Activated effector memory CD4-positive, alpha-beta T cell treated with anti-CD3 and anti-CD28 coated beads, Interleukin-2, amount 50 U/mL, for 16 hours (primary cell): ENCODE measurements at regions not wholly inside any gene's neighbourhood (a gene's known extent, or its start where the extent isn't known, plus 50 kb on each side); places are given as distances from the start of the nearest gene placed in this dataset.

Experiments
- DNase-seq: peaks from one replicate; pipeline ENCODE4 v3.0.0-alpha.2; 2020

GRCh38 chr20:24165301-24166122 lies 176.9 kb upstream of the GGTLC1 start:
- no peak for DNase-seq

- no peak for DNase-seq
Observed at GRCh38 chr20:24164360-24164759, 175.8 kb upstream of the GGTLC1 start.

GRCh38 chr20:24163506-24163905 lies 174.9 kb upstream of the GGTLC1 start:
- DNase-seq: no peak

- no peak for DNase-seq
Observed at GRCh38 chr20:24160563-24161281, 172.1 kb upstream of the GGTLC1 start.

GRCh38 chr20:24158281-24158680 lies 169.7 kb upstream of the GGTLC1 start:
- DNase-seq: no peak

GRCh38 chr20:24157213-24157612 lies 168.6 kb upstream of the GGTLC1 start:
- DNase-seq: no peak

GRCh38 chr20:24153101-24154040 lies 164.8 kb upstream of the GGTLC1 start:
- no peak for DNase-seq

GRCh38 chr20:24151621-24152294 lies 163.2 kb upstream of the GGTLC1 start:
- DNase-seq: no peak

- no peak for DNase-seq
Observed at GRCh38 chr20:24150406-24150805, 161.8 kb upstream of the GGTLC1 start.

- no peak for DNase-seq
Observed at GRCh38 chr20:24149881-24150307, 161.3 kb upstream of the GGTLC1 start.

- no peak for DNase-seq
Observed at GRCh38 chr20:24149175-24149574, 160.6 kb upstream of the GGTLC1 start.

- DNase-seq: no peak
Observed at GRCh38 chr20:24148372-24148771, 159.8 kb upstream of the GGTLC1 start.

- DNase-seq: no peak
Observed at GRCh38 chr20:24147961-24148360, 159.4 kb upstream of the GGTLC1 start.

- DNase-seq: no peak
Observed at GRCh38 chr20:24147479-24147878, 158.9 kb upstream of the GGTLC1 start.

- DNase-seq: no peak
Observed at GRCh38 chr20:24146231-24146634, 157.7 kb upstream of the GGTLC1 start.

GRCh38 chr20:24144371-24144770 lies 155.8 kb upstream of the GGTLC1 start:
- no peak for DNase-seq

GRCh38 chr20:24141111-24141510 lies 152.5 kb upstream of the GGTLC1 start:
- DNase-seq: no peak

GRCh38 chr20:24139846-24140245 lies 151.3 kb upstream of the GGTLC1 start:
- no peak for DNase-seq

GRCh38 chr20:24138951-24139350 lies 150.4 kb upstream of the GGTLC1 start:
- DNase-seq: no peak

- DNase-seq: no peak
Observed at GRCh38 chr20:24138196-24138857, 149.7 kb upstream of the GGTLC1 start.

GRCh38 chr20:24136659-24137246 lies 148.2 kb upstream of the GGTLC1 start:
- DNase-seq: no peak

- no peak for DNase-seq
Observed at GRCh38 chr20:24135781-24136180, 147.2 kb upstream of the GGTLC1 start.
